ENCODE measurements at regions not wholly inside any gene's neighbourhood (a gene's known extent, or its start where the extent isn't known, plus 50 kb on each side); places are given as distances from the start of the nearest gene placed in this dataset.

GRCh38 chr4:164413743-164414142 lies 340.2 kb upstream of the SMIM31 start:
- TF ChIP-seq CTCF (IDR thresholded peaks at IDR 0.05) (no peak), EP300 (IDR thresholded peaks at IDR 0.05) (no peak)

Measured in suprapubic skin (tissue), 3 donors.